GM21576 (cell line): ENCODE measurements at regions not wholly inside any gene's neighbourhood (a gene's known extent, or its start where the extent isn't known, plus 50 kb on each side); places are given as distances from the start of the nearest gene placed in this dataset.
A peak's percentile ranks its signal among the peaks of the same experiment; 100 is the strongest.

Experiments
- ATAC-seq: cut with Tn5 transposase; IDR thresholded peaks from one replicate; pipeline ENCODE4 v1.9.1; 2021; ENCODE audit warnings: mild to moderate bottlenecking, moderate library complexity; ENCODE audit not compliant: unreplicated experiment

DNA sequence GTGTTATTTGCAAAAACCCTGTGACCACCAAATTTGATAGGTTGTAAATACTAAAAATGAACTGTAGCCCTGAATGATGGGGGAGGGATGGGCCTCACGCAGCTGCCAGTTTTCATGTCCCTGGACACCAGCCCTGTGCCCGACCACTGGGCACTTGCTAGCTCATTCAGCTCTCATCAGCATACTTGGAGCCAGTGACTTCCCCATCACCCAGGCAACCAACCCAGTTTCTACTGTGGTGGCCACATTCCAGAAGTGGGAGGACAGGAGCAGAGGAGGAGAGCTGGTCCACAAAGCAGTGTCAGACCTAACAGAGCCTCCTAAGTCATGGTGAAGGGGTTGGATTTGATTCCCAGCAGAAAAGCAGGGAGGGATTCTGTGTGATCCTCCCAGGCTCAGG is 128.2 kb downstream of the CPEB2 start:
- ATAC-seq: no peak

DNA sequence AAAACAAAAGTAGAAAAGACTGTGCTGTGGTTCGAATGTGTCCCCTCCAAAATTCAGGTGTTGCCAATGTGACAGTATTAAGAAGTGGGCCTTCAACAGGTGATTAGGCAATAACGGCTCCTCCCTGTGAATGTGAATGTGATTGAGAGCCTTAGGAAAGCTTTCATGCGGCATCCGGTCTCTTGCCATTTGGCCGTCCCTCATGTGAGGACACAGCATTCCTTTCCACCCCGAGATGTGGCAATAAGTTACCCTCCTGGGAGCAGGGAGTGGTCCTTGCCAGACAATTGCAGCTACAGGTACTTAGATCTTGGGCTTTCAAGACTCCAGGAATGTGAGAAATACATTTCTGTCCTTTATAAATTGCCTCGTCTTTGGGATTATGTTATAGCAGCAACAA is 129.3 kb downstream of the CPEB2 start:
- ATAC-seq: no peak

DNA sequence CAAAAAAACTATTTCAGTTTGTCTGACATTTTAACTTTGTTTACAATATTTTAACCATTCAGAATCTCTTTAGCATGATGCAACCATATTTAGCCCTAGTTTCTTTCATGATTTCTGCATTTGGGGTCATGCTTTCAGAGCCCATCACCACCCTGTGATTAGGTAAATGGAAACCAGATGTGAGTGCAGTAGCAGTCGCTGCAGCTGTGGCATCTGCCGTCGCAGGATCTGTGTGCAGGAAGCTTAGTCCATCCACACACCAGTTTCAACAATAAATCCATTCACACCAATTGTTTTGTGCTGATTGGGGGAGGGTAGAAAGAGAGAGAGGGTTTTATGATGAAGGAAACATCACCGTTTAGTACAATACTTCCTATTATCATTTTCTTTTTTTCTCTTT is 130.5 kb downstream of the CPEB2 start:
- ATAC-seq: no peak

DNA sequence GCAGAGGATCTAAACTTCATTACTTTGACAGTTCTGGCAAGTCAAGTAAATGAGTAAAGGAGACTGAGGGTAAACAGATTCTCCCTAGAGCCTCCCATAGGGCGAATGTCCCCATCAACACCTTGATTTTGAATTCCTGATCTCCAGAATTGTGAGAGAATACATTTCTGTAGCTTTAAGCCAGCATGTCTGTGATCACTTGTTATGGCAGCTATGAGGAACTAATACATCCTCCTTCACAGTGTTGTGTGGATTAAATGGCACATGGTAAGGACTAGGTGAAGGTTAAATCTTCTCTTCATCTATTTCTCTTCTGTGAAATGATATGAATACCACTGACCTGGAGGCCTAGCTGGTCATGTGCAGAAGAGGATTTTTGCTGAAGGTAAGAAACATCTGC is 137.3 kb downstream of the CPEB2 start:
- ATAC-seq: no peak

DNA sequence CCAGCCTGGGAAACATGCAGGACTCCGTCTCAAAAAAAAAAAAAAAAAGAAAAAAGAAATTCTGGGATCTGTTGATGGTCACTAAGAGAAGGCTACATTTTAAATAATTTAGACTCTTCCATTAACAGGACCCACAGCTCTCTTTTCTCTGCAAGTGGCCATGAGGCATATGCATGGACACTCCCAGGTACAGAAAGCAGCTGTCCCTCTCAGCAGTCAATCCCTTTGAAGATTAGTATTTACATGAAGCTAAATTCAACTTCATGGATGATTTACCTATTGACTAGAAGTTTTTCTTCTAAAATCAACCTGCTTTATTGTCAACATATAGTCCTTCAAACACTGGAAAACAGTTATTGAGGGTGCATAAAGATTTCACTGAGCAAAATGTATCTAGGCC is 139.9 kb downstream of the CPEB2 start:
- no peak for ATAC-seq

DNA sequence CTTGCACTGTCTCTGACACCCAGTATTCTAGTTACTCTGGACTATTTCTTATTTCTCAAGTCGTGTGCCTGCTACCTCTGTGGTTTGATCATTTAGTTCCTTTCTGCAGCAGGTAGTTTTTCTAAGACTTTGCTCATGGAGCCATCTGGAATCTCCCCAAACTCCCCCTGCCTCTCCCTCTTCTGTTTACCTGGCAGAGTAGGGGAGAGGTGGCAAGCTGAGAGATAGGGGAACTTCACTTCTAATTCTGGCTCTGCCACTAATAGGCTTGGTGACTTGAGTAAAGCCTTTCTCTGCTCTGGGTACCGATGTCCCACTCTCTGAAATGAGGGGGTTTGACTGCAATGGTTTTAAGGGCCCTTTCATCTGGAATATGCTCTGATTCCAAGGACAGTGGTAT is 141.3 kb downstream of the CPEB2 start:
- ATAC-seq: no peak

DNA sequence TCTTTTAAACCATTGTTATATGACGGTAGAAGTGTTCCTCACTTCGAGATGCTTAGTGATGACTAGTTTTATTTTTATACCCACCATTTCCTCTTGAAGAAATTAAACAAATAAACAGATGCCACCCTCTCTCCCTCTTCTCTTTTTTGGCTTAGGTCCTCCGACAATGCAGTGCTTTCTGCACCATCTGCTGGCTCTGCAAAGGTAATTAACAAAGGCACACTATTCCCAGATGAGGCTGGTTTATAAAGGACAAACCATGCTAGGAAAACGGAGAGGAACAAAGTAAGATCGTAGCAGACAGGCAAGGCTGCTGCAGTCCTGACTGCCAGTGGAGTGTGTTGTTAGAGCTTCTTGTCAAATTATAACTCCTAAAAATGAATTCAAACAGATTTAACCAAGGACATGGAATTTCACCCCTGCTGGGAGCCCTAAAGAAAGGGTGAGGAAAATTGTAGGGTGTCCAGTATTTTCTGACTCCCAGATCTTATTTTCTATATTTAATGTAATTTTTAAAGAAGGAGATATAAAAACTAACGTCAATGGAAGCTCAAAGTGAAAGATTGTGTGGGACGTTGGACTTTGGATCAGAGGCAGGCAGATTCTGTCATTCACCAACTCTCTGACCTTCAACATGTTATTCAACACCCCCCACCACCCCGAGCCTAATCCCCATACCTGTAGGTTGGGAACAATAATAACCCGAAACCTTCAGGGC is 142.1 kb downstream of the CPEB2 start:
- no peak for ATAC-seq

DNA sequence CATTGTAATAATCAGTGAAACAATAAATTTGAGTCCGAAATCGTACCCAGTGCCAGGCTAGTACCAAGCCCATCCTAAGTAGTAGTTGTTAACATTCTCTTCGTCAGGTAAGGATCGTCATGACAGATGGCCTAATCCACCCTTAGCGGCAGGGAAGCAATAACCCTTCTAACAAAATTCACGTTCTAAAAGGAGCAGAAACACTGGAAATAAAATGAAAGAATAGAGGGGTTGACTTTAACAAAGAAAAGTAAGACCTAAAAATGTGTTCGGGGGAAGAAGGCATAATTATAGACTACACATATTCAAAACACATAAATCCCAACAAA is 142.7 kb downstream of the CPEB2 start:
- ATAC-seq: no peak

DNA sequence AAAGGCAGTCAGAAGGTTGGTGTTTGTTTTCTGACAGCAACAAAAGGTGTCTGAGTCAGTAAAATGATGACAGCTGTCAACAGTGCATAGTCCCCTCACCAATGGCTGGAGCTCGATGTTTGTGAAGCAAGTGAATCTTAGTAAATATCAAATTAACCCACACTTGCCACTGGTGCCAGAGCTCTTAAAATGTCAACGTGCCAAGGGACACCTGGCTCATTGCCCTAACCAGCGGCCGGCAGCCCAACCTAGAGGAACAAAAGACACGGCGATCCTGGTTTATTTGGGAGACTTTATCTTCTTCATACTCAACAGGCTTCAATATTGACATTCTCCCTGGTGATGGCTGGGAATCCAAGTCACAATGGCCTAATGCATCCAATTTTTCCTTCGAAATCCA is 143.4 kb downstream of the CPEB2 start:
- no peak for ATAC-seq

DNA sequence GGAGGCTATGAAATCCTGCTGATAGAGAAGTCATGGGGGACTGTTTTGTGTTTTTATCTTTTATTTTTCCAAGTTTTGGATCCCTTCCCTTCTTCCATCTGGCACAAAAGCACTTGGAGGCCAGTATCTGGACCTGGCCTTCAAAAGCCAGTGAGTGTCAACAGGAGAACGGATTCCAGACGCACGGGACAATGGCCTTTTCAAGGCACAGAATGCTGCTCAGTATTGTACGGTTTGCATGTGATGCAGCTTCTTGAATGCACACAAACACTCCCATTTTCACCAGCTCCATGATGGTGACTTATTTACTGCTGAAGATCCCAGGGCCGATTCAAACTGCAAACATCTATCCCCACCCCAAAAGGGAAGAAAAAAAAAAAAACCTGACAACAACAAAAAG is 145.4 kb downstream of the CPEB2 start:
- no peak for ATAC-seq

DNA sequence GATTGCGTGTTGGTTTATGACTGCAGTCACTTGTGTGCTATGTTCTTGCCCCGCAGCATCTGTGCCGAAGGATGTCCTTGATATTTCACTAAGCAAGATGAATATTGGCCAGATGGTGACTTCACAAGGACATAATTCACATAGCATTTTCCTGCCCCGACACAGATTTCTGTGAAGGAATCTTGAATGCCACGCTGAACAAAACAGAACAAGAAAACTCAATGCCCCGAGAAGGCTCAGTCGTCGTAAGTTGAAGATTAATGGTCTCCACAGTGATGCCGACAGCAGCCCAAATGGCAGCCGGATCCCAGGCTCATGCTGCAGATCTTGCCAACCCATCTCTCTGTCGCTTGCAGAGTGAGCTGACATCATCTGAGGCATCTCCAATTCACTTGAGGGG is 145.9 kb downstream of the CPEB2 start:
- no peak for ATAC-seq

DNA sequence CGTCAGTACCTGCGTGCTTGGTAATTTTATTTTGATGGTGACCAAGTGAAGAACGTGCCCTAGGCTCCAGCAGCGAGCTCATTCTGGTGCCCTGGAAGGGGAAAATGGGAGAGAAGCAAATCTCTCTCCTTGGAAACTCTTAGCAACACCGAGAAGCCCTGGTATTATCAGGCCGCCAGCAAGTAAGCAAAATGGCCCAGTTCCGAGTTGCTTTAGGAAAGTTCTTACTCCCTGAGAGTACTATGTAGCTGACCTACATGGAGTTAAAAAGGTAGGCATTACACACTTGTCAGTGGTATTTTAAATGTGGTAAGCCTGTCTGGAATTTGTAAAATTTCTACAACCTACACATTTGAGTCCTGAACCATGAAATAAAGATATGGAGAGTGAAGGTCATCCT is 146.4 kb downstream of the CPEB2 start:
- no peak for ATAC-seq

DNA sequence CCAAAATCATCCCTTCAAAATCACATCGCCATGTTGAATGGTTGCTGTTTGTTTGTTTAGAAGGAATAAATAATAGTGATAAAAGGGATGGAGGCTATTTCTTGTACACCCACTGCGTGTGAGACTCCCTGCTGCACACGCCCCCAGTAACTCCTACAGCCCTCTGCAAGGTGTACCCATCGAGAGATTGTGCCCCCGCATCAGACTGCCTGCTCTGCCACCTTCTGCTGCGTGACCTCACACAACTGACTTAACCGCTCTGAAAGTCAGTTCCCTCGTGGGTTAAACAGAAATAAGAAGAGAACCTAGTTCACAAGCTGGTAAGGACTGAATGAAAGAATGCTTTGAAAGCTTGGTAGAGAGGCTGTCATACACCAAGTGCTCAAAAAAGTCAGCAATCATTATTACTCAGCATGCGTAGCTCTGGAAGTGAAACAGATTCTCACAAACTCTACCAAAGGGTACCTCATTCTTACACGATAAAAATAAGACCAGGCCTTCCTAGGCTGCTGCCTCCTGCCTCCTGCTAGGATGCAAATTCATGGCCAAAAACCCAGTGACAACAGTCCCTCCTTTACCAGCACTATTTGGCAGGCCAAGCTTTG is 147.1 kb downstream of the CPEB2 start:
- ATAC-seq: peak; percentile 69

DNA sequence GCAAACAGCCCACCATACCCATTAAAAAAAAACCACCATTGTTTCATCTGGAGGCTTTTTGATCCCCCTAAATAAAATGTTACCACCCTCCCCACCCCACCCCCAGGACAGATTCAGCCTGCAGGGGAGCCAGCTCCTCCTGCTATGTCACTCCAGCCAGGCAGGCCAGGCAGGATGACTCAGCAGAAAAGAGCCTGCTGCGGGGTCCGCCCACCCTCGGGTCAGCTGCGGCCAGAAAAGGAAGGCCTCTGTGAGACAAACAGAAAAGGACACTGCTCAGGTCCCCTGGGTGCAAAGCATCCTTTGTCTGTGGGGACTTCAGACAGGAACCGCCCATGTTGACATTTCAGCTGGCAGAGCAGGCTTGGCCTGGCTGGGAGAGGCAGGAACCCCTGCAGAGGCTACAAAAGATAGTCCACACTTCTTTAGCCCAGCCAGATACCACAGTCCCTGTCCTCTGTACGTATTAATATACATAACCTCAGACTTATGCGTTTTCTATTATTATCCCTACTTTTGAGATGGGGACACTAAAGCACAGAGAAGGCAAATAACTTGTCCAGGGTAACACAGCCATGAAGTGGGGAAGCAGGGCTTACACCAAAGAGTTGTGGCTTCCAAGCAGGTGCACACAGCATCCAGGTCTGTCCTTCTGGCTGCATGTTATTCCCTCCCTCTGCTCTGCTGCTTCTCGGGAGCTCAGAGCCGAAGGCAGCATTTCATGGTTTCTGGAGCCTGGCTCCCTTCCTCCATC is 147.7 kb downstream of the CPEB2 start:
- ATAC-seq: peak; percentile 84

DNA sequence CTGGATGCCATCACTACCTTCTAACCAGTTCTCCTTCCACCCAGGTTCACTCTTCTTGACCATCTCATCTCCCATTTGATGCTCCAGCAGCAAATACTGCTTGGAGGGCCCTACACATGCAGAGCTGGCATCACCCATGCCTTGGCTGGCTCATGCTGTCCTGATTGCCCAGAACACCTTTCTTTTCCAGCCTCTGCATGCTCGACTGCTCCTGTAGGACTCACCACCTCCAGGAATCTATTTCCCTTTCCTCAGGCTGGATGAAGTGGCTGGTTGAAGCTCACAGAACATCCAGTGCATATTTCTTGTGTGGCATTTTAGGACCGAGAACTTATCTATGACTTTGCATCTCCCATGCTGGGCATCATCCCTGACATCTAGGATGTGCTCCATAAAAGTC is 148.3 kb downstream of the CPEB2 start:
- ATAC-seq: no peak

DNA sequence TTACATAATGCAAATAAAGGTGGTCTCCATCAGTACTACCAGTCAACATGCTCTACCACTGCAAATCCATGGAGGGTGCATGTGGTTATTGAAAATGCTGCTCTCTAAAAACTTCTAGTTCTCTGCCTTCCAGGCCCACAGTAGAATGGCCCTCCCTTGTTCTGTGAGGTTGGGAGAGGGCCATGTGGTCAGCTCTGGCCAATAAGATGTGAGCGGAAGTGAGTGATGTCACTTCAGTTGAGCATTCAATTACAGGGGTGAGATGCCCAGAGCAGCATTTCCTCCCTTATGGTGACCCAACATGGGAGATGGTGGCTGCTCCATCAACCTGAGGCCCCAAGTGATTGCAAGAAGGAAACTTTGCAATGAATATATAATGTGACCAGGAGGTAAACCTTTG is 148.8 kb downstream of the CPEB2 start:
- no peak for ATAC-seq

DNA sequence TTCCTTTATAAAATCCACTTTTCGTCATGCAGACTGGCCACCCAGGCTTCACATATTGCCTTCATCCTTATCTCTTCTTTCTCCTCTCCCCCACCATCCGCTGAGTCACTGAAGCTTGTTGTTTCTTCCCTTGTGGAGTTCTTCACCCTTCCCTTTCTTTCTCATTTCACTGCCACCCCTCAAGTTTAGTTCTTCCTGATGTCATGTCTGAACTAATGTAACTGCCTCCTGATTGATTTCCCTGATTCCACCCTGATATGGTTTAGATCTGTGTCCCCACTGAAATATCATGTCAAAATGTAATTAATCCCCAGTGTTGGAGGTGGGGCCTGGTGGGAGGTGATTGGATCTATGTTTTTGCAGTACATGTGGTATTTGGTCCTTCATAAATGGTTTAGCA is 151.4 kb downstream of the CPEB2 start:
- ATAC-seq: no peak

DNA sequence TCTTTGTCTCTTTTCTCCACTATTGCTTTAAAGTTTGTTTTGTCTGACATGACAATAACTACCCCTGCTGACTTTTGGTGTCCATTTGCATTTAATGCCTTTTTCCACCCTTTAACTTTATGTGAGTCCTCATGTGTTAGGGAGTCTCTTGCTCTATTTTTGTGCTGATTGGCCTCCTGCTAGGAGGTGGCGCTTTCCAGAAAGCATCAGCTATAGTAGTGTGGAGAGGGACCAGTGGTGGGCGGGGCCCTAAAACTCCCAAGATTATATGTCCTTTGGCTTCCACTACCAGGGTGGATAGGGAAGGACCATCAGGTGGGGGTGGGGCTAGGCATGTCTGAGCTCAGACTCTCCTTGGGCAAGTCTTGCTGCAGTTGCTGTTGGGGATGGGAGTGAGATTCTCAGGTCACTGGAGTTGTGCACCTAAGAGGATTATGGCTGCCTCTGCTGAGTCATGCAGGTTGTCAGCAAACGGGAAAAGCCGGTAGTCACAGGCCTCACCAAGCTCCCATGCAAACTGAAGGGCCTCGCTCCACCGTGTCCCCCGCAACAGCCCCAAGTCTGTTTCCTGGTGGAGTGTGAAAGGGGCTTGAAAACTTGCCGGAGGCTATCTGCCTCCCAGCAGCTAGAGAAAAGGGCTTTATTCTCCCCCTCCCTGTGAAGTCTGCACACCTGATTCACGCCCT is 156.3 kb downstream of the CPEB2 start:
- no peak for ATAC-seq

DNA sequence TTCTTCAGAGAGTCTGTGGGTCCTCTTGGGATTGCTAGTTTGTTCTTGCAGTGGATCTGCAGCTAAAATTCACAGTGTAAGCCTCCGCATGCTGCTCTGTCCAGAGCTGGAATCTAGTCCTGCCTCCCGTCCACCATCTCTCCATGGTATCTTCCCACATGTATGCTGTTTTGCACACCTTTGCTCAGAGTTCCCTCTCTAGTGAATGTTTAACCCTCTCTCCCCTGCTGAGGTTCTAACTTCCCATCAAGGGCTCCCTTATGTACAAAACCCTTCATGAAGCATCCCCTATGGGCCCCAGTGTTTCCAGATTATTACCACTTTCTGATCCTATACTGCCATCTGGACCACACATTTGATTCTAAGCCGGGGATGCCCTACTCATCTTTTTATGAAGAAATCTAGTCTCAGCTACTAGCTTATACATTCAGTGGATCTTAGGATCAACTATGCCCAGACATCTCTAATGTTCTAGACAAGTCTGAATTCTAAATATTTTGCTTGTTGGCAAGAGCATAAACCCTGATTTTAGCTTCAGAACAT is 157.3 kb downstream of the CPEB2 start:
- ATAC-seq: no peak

DNA sequence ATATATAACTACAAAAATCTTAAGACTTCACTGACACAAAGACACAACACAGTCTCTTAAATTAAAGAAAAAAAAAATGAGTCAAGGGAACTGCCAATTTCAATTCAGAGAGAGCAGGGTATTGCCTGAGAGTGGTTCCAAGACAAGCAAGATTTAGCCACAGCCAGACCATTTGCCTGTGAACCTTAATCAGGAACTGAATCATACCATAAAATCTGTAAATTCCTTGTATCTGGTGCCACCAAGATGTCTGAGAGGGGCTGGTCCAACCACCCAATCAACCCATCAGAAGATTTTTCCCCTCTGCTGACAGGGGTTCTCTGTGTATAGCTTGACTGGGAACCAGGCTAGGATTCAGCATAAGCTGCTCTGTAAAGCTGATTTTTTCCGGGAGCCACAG is 159.2 kb downstream of the CPEB2 start:
- ATAC-seq: no peak

DNA sequence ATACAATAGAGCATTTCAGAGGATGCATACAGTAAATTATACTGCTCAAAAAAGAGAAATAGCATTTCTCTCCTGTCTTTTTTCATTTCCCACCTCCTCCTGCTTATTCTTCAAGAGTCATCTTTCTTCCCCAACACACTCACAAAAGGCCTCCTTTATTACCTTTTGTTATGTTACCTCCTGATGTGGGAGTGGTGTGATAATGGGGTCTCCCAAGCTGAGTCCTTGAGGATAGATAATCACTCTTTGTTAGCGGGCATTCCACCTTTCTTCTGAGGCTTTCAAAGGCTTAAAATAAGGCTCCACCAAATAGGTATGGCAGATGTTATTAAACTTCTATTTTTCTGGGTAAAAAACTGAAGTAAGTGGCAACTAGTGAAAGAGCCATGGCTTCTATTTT is 159.8 kb downstream of the CPEB2 start:
- ATAC-seq: no peak
